Fibroblast of lung (primary cell): ENCODE measurements at regions not wholly inside any gene's neighbourhood (a gene's known extent, or its start where the extent isn't known, plus 50 kb on each side); places are given as distances from the start of the nearest gene placed in this dataset.

Source experiments
- EZH2 ChIP-seq: IDR thresholded peaks from 2 replicates; pipeline ENCODE4 v1.5.1; 2012; ENCODE audit warnings: low read length, control low read depth, mild to moderate bottlenecking; ENCODE audit errors: missing control alignments
- TF ChIP-seq, protein P1 (sequence below), 2 donors: IDR thresholded peaks in 1 of 2; conservative IDR thresholded peaks in 1 of 2; 1 replicate in 1 of 2; 2 replicates in 1 of 2; pipeline ENCODE4 v1.5.1; 2011 to 2012; ENCODE audit warnings: low read length in 2 of 2, control low read depth in 1 of 2, inconsistent platforms in 1 of 2, low read depth in 1 of 2, mild to moderate bottlenecking in 1 of 2

DNA sequence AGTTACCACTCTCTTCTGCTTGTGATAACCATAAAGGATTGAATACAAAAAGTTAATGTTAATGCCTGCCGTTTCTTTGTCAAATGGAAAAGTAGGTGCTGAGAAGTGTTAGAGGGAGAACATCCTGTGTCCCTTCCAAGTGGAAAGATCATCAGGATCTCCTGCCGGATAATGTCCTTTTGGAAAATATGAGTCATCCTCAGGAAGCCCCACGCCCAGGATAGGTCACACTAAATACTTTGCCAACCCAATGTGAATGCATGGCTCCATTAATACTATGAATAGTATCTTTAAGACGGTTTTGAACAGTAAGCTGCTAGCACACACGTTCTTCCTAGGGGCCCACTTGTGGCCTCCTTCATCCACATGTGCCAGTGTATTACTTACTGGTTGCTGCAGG lies 279.5 kb downstream of the ZNF326 start:
- no peak for TF ChIP-seq EZH2
- TF ChIP-seq, protein P1, sequence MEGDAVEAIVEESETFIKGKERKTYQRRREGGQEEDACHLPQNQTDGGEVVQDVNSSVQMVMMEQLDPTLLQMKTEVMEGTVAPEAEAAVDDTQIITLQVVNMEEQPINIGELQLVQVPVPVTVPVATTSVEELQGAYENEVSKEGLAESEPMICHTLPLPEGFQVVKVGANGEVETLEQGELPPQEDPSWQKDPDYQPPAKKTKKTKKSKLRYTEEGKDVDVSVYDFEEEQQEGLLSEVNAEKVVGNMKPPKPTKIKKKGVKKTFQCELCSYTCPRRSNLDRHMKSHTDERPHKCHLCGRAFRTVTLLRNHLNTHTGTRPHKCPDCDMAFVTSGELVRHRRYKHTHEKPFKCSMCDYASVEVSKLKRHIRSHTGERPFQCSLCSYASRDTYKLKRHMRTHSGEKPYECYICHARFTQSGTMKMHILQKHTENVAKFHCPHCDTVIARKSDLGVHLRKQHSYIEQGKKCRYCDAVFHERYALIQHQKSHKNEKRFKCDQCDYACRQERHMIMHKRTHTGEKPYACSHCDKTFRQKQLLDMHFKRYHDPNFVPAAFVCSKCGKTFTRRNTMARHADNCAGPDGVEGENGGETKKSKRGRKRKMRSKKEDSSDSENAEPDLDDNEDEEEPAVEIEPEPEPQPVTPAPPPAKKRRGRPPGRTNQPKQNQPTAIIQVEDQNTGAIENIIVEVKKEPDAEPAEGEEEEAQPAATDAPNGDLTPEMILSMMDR (conservative IDR thresholded peaks at IDR 0.05 in 1 of 2, IDR thresholded peaks at IDR 0.05 in 1 of 2; ENCODE audit: low read depth in 1 of 2, low read length in 2 of 2) = no peak
